ENCODE measurements at regions not wholly inside any gene's neighbourhood (a gene's known extent, or its start where the extent isn't known, plus 50 kb on each side); places are given as distances from the start of the nearest gene placed in this dataset.

DNA sequence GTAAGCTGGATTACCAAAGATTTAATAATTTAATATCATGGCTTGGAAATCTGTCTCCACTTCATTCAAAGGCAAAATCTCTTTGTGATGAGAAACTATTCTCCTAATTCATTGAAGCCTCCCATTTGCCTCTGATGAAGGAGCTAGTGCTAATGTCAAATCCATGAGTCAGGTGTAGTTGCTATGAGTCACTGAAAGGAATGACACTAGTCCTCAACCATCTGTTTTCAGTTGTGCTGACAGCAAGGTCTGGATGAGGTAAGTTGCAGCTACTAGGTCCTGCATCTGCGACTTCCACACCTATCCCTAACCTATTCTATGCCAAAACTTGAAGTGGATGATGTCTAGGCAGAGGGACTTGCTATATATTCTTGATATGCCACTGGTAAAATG lies 324.0 kb upstream of the UBE2E3 start:
- TF ChIP-seq GATA3 (IDR thresholded peaks at IDR 0.05; ENCODE audit: low read depth, low read length) (no peak), GATA2 (IDR thresholded peaks at IDR 0.05; ENCODE audit: low read depth, low read length) (no peak)

DNA sequence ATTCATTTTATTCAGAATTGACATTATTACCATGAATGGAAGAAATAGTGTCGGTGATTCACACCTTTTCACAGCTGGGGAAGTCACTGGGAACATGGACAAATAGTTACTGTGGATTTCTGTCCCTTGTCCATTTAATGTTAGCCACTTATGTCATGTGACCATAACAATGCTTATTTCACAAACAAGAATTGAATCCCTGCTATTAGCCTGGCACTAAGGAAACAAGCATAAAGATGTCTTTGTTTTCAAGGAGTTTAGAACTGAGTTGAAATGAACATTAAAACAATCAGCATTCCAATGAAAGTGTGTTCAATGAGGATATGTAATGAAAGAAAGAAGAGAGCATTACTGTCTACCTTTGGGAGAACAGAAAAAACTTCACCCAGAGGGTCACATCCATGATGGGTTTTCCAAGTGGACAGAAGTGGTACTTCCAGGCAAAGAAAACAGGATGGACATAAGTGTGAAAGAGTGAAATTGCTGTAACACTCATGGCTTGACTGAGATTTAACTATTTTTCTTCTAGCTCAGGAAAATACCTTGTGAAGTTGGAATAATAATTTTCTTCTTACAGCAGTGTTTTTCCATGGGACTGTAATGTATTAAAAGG lies 324.5 kb upstream of the UBE2E3 start:
- no peak for TF ChIP-seq GATA3 (IDR thresholded peaks at IDR 0.05; ENCODE audit: low read depth, low read length)
- no peak for TF ChIP-seq GATA2 (IDR thresholded peaks at IDR 0.05; ENCODE audit: low read depth, low read length)

DNA sequence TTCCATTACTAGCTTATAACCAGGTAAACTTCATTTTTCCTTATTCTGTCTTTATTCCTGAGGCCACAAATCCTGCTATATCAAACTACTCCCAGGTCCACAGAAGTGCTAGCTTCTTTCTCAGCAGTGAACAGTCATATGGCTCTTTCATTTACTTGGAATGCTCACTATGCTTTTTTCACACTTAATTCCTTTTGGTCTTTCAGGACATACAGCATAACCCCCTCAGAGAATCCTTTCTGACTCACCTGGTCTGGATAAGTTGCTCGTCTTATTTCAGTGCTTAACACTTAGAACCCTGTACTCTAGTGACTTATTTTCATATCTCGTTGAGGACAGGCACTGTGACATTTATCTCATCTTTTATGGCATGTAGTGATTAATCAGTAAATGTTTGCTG lies 325.0 kb upstream of the UBE2E3 start:
- TF ChIP-seq GATA3 (IDR thresholded peaks at IDR 0.05; ENCODE audit: low read depth, low read length) (no peak), GATA2 (IDR thresholded peaks at IDR 0.05; ENCODE audit: low read depth, low read length) (no peak)

DNA sequence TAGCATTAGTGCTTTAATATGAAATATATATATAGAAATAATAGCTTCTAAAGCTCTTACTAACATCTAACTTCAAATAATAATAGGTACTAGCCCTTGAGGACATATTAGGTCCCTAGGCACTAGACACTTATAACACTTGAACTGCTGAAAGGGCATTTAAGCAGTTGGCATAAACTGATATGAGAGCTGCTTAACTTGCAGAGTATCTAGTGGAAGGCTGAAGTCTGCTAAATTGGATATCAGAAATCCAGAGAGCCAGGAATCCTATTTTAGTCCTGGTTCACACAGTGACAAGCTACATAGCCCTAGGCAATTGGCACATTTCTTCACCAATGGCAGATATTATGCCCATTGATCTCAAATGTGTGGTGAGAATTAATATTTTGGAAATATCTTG lies 326.9 kb upstream of the UBE2E3 start:
- TF ChIP-seq GATA2 (IDR thresholded peaks at IDR 0.05; ENCODE audit: low read depth, low read length) (no peak), GATA3 (IDR thresholded peaks at IDR 0.05; ENCODE audit: low read depth, low read length) (no peak)

DNA sequence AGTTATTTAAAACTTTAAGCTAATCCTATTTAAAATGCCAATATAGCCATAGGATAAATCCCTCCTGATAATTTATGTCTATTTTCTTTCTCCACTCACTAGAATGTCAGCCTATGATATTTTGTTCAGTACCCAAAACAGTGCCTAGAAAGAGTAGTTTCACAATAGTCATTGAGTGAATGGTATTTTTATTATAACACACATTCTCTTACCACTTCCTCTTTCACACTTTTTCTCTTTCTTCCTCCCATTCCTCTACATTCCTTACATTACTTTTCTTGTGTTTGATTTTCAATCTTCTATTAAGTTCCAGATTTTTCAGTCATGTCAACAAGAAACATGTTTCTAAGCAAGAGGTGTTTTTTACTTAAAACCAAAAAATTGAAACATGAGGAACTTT lies 327.6 kb upstream of the UBE2E3 start:
- TF ChIP-seq GATA3 (IDR thresholded peaks at IDR 0.05; ENCODE audit: low read depth, low read length) (no peak), GATA2 (IDR thresholded peaks at IDR 0.05; ENCODE audit: low read depth, low read length) (no peak)

DNA sequence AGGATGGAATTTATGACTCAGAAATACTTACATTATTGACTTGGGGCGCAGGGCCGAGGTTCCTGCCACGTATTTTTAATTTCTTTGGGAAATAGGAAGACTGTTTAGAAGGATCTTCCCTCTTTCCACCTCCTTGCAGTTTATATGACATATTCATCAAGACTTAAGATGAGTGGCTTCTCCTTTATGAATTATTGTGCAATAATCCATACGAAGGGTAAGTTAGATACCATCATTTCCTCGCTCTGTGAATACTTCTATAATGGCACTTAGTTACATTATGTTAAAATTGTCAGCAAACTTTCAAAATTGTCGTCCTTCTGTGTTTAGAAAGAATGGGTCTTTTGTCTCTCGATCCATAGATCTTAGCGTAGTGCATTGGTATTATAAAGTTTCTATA lies 328.8 kb upstream of the UBE2E3 start:
- no peak for TF ChIP-seq GATA2 (IDR thresholded peaks at IDR 0.05; ENCODE audit: low read depth, low read length)
- no peak for TF ChIP-seq GATA3 (IDR thresholded peaks at IDR 0.05; ENCODE audit: low read depth, low read length)

DNA sequence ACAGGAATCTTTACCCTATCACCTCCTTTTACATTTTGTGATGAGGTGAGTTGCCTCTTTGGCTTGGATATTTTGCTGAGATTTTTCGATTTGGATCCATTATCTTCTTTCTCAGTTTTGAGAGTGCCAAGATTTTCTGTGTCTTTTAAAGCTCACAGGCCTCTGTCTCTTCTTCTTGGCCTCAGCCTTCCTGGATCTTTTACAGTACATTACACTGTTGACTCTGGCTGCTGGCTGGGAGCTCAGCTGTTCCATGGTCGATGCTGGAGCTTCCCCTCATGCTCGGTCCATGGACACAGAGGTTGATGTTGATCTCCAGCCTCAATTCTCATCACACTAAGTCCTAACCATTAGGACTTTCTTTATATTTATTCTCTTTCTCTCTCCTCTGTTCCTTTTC lies 332.8 kb upstream of the UBE2E3 start:
- TF ChIP-seq GATA3 (IDR thresholded peaks at IDR 0.05; ENCODE audit: low read depth, low read length): no peak
- TF ChIP-seq GATA2 (IDR thresholded peaks at IDR 0.05; ENCODE audit: low read depth, low read length): no peak

DNA sequence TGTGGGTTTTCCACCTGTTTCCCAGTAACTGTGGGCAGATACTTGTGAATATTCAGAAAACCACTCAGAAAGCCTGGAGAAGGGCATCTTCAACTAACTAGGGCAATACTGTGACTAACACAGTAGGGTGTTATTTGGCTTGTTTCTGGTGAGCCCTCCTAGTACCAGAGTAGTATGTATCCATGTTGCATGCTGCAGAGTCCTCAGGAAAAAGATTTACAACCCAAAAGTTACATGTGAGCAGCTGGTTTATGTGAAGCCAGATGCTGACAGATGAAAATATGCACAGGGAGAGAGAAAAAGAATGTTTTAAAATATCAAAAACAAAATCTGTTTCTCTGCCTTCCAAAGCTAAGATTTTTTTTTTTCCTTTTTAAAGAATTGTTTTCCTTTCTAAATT lies 333.2 kb upstream of the UBE2E3 start:
- TF ChIP-seq GATA3 (IDR thresholded peaks at IDR 0.05; ENCODE audit: low read depth, low read length) (no peak), GATA2 (IDR thresholded peaks at IDR 0.05; ENCODE audit: low read depth, low read length) (no peak)

DNA sequence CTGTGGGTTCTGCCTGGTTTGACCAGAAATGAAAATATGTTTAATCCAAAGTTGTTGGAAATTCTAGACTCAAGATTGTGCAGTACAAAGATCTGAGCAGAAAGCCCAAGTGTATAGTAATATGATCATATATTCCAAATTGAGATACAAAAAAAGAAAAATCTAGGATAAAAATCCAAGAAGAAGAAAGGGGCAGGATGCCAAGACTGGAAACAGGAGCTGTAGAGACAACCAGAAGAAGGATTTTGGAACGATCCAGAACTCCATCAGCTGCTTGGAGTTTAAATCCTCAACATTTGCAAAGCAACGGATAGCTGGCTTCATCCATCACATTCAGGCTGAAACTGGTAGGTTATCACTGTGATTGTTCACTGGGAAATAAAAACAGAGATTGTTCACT lies 333.6 kb upstream of the UBE2E3 start:
- TF ChIP-seq GATA2 (IDR thresholded peaks at IDR 0.05; ENCODE audit: low read depth, low read length) (no peak), GATA3 (IDR thresholded peaks at IDR 0.05; ENCODE audit: low read depth, low read length) (no peak)

DNA sequence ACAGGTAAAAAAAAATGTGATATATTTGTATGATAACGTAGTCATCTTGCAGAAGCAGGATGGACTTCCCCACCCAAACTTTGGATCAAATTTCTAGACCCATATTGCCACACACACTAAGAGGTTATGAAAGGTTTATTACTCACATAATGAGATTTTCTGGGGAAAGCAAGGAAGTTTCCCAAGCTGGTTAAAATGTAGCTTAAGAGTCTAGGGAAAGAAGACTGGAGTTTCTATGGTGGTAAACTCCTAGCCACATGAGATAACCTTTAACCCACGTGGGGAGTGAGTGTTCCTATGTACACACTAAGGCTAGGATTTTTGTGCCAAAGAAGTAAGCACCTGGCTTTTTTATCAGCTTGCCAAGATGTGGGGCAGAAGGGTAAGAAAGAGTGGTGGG lies 335.7 kb upstream of the UBE2E3 start:
- TF ChIP-seq GATA3 (IDR thresholded peaks at IDR 0.05; ENCODE audit: low read depth, low read length) (no peak), GATA2 (IDR thresholded peaks at IDR 0.05; ENCODE audit: low read depth, low read length) (no peak)

DNA sequence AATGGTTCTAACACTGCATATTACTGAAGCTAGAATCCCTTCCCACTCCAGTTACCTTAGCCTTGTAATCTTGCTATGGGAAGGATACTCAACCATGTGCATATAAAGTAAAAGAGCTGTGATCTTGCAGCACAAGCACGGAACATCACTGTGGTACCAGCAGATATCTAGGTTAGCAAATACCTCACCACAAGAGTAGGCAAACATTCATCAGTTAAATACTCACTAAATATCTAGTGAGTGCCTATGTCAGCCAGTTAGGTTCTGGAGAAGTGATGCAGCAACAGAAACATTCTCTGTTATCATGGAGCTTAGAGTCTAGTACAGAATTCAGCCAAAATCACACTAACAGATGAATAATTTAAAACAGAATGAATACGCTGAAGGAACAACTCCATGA lies 349.6 kb upstream of the UBE2E3 start:
- TF ChIP-seq GATA3 (IDR thresholded peaks at IDR 0.05; ENCODE audit: low read depth, low read length) (no peak), GATA2 (IDR thresholded peaks at IDR 0.05; ENCODE audit: low read depth, low read length) (no peak)

DNA sequence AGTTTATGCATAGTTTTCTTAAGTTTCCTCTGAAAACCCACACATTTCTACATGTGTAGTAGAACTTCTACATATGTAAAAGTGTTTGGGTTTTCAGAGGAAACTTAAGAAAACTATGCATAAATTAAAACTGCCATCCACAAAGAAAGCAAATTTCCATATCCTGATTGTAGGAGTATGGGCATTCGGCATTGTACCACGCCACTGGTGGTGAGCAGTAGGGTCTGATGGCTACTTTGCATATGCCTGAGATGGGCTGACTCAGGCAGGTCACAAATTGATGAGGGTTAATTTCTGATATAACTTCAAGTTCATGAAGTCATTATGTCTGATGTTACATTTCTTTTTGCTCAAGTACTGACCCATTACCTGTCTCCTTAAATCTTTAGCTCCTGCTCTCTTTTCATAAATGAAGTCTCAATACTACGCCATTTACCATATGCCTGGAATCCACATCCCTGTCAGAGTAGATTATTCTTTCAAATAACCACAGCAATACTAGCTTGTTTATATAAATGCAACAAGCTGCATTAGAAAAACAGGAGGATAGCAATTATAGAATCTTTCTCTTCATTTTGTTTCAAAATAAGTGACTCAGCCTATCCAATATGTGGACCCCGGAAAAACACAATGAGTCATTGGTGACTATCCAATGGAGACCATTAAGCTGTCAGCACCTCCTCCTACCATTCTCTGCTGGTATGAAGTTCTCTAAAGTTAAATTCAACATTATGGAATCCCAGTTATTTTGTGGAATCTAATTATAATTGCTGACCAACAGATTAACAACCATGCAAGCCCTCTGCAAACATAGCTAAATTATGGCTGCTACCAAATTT lies 355.2 kb upstream of the UBE2E3 start:
- TF ChIP-seq GATA3 (IDR thresholded peaks at IDR 0.05; ENCODE audit: low read depth, low read length) (no peak), GATA2 (IDR thresholded peaks at IDR 0.05; ENCODE audit: low read depth, low read length) (no peak)

DNA sequence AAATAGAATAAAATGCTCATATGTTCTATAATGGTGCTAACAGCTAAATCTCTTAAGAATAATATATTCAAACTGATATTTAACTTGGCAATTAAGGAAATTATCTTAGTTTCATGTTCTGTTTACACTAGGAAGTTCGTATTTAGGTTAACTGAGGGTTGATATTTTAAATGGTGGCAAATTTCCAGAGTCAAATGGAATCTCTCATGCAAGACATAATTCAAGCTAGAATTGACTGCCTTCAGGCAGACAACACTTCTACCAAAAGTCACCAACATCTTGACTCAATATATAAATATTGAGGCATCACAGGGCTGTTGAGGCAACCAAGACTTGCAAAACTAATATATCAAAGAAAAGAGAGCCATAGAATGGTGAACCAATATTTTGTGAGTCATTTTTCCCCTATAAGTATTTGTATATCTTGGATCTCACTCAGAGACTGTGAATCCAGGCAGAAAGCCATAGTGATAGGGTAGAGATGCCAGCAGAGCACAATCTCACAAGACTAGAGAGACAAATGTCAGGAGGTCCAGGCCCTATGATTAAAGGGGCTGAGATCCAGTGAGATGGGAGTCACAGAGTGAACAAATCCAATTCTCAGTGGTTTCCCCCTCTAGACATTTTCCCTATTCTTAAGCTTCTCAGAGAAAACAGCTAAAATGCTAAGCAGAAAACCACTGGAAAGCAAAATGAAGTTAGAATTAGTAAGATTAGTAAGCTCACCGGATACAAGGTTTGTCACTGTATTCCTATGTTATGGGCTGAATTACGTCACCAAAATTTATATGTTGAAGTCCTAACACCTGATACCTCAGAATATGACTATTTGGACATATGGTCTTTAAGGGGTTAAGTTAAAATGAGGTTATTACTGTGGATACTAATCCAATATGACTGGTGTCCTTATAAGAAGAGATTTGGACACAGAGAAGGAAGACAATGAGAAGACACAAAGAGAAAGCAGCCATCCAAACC lies 358.2 kb upstream of the UBE2E3 start:
- TF ChIP-seq GATA2 (IDR thresholded peaks at IDR 0.05; ENCODE audit: low read depth, low read length) (no peak), GATA3 (IDR thresholded peaks at IDR 0.05; ENCODE audit: low read depth, low read length) (no peak)

DNA sequence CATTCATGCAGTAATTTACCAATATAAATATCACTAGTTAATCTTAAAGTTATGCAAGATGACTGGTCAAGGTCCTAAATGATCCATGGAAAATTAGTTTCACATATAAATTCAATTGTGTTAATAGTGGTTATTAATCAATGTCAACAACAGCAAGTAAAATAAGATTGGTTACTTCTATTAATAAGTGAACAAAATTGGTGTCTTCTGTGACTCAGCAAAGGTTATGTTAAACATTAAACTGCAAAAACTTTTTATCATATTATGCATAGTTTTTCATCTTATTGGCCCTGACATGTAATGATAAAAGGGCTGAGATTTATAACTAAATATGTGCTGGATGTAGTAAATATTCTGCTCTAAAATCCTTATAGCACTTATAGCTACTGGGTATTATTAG lies 359.0 kb upstream of the UBE2E3 start:
- TF ChIP-seq GATA2 (IDR thresholded peaks at IDR 0.05; ENCODE audit: low read depth, low read length) (no peak), GATA3 (IDR thresholded peaks at IDR 0.05; ENCODE audit: low read depth, low read length) (no peak)
